Fibroblast of gingiva (primary cell): ENCODE measurements at regions not wholly inside any gene's neighbourhood (a gene's known extent, or its start where the extent isn't known, plus 50 kb on each side); places are given as distances from the start of the nearest gene placed in this dataset.

Experiments used
- DNase-seq: peaks from one replicate; pipeline ENCODE4 v3.0.0-alpha.2; 2011; ENCODE audit warnings: low read depth

DNA sequence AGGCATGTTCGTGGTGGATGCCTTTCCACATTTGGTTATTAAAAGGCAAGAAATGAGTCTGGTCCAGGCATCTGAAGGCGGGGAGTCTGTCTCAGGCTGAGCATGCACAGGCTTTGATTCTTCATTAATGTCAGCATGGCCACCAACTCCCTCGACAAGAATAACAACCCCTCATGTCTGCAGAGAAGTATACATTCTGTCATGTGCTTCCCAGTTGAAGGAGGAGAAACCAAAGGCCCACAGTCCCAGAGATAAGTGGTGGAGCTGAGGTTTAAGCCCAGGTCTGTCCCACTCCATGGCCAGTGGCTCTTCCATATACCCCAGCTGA is 61.6 kb upstream of the LAPTM5 start:
- no peak for DNase-seq

DNA sequence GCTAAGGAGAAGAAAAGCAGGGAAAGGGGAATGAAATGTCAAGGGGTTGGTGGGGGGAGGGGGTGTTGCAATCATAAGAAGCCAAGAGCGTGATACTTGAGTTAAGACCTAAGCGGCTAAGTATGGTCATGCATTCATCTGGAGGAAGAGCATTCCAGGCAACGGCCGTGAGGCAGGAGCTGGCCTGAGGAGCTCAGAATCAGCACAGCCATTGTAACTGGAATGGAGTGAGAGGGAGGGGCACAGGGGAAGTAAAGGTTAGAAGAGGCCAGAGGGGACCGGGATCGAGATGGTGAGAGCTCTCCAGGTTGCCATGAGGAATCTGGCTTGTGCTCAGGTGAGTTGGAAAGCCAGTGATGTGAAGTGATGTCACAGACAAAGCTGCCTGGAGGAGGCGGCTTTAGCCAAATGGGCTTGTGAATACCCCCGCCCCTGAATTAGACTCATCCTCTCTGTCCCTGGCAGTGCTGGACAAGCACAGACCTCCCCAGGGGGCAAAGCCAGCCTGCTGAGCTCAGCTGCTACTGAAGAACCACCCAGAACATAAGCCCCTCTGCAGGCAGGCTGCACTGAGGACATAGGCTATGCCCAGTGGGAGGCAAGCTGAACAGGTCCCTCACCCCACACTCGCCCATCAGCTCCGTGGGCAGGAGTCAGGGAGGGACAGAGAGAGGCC is 61.1 kb upstream of the LAPTM5 start:
- no peak for DNase-seq

GRCh38 chr1:30817548-30817947 is 60.0 kb upstream of the LAPTM5 start:
- DNase-seq, result no peak

- DNase-seq, result peak; percentile 22
Observed at GRCh38 chr1:30817077-30817438, 59.5 kb upstream of the LAPTM5 start.

GRCh38 chr1:30816211-30817076 is 58.9 kb upstream of the LAPTM5 start:
- DNase-seq, result peak; percentile 61

GRCh38 chr1:30815556-30815955 is 58.0 kb upstream of the LAPTM5 start:
- no peak for DNase-seq

DNA sequence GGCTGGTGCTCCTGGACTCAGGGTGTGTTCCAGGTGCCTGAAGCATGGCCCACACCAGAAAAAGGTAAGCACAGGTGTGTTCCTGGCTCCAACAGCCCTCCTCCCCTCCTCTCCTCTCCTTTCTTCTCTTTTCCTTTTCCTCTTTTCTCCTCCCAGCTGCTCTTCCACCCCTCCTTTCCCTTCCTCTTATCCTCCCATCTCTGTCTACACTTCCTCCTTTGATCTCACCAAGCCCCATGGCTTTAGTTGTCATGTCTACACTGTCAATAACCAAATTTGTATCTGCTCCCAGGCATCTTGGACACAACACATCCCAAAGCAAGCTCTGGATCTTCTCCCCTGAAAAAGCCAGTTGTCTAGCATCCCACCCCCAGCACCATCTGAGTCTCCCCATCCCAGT is 56.7 kb upstream of the LAPTM5 start:
- DNase-seq, result no peak

DNA sequence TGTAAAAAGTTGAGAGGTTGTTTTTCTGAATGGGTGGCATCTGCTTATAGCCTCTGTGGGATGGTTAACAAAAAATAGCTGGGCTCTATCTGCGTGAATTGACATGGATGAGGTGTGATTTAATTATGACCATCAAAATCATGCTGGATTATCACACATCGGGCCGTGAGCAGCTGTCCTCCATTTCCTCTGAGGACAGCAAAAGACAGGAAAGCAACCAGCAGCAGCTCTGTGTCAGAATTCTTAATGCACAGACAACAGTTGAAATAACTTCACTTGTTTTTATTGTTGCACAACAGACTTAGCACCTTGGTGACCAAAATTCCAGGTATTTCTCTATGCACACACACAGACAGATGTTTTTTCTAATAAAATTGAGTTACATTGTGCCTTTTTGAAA is 54.5 kb upstream of the LAPTM5 start:
- no peak for DNase-seq

- DNase-seq, result no peak
Observed at GRCh38 chr1:30811187-30811586, 53.6 kb upstream of the LAPTM5 start.

- no peak for DNase-seq
Observed at GRCh38 chr1:30810416-30811080, 53.0 kb upstream of the LAPTM5 start.

DNA sequence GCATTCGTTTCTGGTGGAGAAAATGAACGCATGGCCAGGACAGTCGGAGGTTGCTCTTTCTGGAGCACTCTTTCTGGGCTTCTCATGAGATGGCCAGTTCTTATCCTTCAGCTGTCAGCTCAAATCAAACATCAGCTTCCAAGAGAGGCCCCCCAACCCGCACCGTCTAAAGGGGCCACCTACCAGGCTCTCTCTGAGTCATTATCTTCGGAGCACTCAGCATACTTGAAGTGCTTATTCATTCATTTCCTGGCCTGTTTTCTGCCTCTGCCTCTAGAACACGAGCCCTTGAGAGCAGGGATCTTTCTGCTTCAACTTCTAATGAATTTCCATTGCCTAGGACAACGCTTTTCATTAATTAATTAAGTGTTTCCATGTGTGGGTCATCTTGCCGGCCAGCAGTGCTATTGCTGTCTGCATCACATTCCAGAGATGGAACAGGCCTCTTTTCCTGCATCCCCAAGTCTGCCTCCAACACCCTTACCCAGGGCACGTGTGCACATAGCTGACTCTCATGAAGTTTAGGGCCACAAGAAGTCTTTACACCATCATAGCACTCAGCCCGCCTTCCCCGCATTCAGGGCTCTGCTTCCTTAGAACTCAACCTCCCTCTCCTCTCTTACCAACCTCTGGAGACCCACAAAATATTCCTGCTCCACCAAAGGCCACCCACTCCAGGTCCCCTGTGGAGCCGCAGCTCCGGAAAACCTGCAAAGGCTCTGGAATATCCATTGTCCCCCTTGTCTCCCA is 52.1 kb upstream of the LAPTM5 start:
- DNase-seq, result peak; percentile 75

DNA sequence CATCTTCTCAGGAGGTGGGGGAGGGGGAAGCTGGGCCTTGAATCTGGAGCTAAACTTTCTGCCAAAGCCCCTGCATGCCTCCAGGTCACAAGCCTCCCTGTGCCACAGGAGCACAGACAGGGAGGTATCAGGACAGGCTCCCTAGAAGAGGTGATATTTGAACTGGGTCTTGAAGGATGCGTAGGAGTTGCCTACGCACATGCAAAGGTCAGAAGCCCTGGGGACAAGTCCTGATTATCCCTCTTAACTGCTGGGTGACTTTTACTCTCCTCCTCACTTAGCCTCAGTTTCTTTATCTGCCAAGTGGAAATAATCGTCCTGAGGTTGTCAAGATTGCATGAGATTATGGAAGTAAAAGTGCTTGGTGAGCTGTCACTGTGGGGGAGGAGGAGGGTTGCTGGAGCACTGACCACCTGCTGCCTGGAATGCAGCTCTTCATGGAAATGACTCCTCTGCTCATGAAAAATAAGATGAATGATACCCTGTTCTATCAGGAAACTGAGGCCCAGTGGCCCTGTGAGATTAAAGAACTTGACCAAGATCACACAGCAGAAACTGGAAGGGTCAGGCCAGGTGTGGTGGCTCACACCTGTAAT is 50.6 kb upstream of the LAPTM5 start:
- DNase-seq, result no peak

- DNase-seq, result peak; percentile 89
Observed at GRCh38 chr1:30807318-30808066, 49.9 kb upstream of the LAPTM5 start.
